ENCODE measurements at regions not wholly inside any gene's neighbourhood (a gene's known extent, or its start where the extent isn't known, plus 50 kb on each side); places are given as distances from the start of the nearest gene placed in this dataset.

DNA sequence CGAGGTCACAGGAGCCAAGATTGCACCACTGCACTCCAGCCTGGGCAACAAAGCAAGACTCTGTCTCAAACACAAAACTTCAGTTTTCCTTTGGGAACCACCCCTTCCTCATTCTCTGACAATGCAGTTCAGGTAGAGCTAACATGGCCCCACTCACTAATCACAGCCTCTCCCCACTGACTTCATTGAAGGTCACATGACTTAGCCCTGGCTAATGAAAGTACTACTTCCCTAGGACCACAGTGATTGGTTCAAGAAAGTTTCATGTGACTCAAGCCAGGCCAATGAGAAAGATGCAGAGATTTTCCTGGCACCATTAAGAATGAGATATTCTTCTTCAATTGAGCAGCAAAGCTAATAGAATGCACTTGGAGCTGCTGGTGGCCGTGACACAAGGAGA, 67.2 kb upstream of the GPBP1 start:
- Histone ChIP-seq H3K36me3 (ENCODE audit: control insufficient read depth, insufficient read depth, low read length) (no peaks in the 10 kb centered on the region), H3K4me3 (replicated peaks; ENCODE audit: low read depth, low read length) (no peak overlapping the region), H3K27me3 (replicated peaks; ENCODE audit: control insufficient read depth, insufficient read depth, low read length) (no peaks in the 10 kb centered on the region)
- TF ChIP-seq, protein P1, sequence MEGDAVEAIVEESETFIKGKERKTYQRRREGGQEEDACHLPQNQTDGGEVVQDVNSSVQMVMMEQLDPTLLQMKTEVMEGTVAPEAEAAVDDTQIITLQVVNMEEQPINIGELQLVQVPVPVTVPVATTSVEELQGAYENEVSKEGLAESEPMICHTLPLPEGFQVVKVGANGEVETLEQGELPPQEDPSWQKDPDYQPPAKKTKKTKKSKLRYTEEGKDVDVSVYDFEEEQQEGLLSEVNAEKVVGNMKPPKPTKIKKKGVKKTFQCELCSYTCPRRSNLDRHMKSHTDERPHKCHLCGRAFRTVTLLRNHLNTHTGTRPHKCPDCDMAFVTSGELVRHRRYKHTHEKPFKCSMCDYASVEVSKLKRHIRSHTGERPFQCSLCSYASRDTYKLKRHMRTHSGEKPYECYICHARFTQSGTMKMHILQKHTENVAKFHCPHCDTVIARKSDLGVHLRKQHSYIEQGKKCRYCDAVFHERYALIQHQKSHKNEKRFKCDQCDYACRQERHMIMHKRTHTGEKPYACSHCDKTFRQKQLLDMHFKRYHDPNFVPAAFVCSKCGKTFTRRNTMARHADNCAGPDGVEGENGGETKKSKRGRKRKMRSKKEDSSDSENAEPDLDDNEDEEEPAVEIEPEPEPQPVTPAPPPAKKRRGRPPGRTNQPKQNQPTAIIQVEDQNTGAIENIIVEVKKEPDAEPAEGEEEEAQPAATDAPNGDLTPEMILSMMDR (IDR thresholded peaks at IDR 0.05; ENCODE audit: insufficient read depth, low read length, poor library complexity, severe bottlenecking): no peak
- no peak for DNase-seq (ENCODE audit: extremely low read depth, insufficient read length)

DNA sequence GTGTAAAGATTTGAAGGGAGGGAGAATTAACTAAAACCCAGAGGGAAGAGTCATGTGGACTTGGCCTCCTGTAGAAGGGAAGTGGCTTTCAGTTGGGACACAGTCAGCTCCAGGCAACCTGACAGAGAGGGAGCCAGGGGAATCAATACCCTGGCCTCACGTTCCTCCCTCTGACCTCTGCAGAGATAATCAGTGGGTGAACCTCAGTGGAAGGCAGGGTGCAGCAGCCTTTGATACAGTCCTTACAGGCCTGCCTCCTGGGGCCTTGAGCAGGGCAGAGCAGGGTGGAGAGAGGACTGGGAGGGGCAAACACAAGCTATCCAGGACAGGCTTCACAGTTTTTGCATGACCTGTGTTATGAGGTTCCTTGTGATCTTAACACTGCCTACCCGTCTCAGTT, 61.9 kb upstream of the GPBP1 start:
- TF ChIP-seq, protein P1 (IDR thresholded peaks at IDR 0.05; ENCODE audit: insufficient read depth, low read length, poor library complexity, severe bottlenecking): no peak
- no peak for DNase-seq (ENCODE audit: extremely low read depth, insufficient read length)

DNA sequence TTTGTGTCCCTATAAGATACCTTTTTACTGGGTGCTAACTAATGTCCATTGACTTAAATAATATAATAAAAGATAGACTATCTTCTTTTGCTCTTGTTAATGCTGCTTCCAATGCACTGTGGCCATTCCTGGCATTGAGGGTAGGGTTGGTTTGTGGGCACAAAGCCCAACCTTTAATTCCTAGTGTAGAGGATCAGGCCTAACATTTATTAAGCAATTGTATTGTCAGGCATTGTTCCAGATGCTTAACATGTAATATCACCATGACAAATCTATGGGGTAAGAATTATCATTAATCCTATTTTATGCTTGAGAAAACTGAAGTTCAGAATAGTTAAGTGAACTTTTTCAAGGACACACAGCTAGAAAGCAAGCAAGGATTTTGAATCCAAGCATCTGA, 60.4 kb upstream of the GPBP1 start:
- DNase-seq (ENCODE audit: extremely low read depth, insufficient read length): no peak
- TF ChIP-seq, protein P1 (IDR thresholded peaks at IDR 0.05; ENCODE audit: insufficient read depth, low read length, poor library complexity, severe bottlenecking): no peak
- no peaks in the 10 kb centered on the region; the same call in 1 of the 2 replicates for H3K27me3 ChIP-seq (replicated peaks; ENCODE audit: control insufficient read depth, insufficient read depth, low read length)
- no peaks in the 10 kb centered on the region for H3K36me3 ChIP-seq (ENCODE audit: control insufficient read depth, insufficient read depth, low read length)
- no peak overlapping the region for H3K4me3 ChIP-seq (replicated peaks; ENCODE audit: low read depth, low read length)

More for the DNA sequence above, 61.9 kb upstream of the GPBP1 start:
- Histone ChIP-seq H3K4me3 (replicated peaks; ENCODE audit: low read depth, low read length) (no peak overlapping the region), H3K27me3 (replicated peaks; ENCODE audit: control insufficient read depth, insufficient read depth, low read length) (no peaks in the 10 kb centered on the region; the same call in 1 of the 2 replicates), H3K36me3 (ENCODE audit: control insufficient read depth, insufficient read depth, low read length) (no peaks in the 10 kb centered on the region)

DNA sequence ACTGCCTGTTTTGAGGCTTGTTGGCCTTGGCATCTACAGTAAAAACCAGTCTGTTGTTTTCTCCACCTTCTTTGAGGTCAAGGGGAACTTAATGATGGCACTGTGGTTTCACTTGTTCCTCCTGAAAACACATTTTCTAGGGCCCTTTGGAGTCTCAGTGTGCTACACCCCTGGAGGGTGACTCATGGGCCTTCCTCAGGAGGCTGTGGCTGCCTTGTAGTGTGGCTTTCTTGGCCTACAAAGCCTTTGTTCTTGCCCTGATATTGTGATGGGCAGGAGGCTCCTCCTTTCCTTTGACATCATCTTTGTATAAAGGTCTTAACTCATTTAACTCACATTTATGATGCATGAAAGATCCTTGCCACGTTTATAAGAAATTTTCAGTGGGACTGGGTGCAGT, 56.3 kb upstream of the GPBP1 start:
- H3K4me3 ChIP-seq (replicated peaks; ENCODE audit: low read depth, low read length): no peak overlapping the region
- H3K27me3 ChIP-seq (replicated peaks; ENCODE audit: control insufficient read depth, insufficient read depth, low read length): no peaks in the 10 kb centered on the region
- DNase-seq (ENCODE audit: extremely low read depth, insufficient read length): no peak
- TF ChIP-seq, protein P1 (IDR thresholded peaks at IDR 0.05; ENCODE audit: insufficient read depth, low read length, poor library complexity, severe bottlenecking): no peak
- no peaks in the 10 kb centered on the region for H3K36me3 ChIP-seq (ENCODE audit: control insufficient read depth, insufficient read depth, low read length)

DNA sequence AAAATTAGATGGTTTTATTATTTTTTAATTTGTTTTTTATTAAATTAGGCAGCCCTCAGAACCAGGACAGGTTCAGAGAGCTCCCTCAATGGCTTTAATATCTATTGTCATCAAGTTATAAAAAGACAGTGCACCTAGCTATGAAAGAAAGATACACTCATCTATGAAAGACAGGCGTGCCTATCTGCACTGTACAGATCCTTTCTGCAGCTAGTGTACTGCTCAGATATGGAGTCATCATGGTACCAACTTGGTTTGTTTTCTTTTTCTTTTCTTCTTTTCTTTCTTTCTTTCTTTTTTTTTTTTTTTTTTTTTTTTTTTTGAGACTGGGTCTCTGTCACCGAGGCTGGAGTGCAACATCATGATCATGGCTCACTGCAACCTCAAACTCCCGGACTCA, 54.8 kb upstream of the GPBP1 start:
- H3K36me3 ChIP-seq (ENCODE audit: control insufficient read depth, insufficient read depth, low read length): no peaks in the 10 kb centered on the region
- TF ChIP-seq, protein P1 (IDR thresholded peaks at IDR 0.05; ENCODE audit: insufficient read depth, low read length, poor library complexity, severe bottlenecking): no peak
- H3K27me3 ChIP-seq (replicated peaks; ENCODE audit: control insufficient read depth, insufficient read depth, low read length): no peaks in the 10 kb centered on the region
- no peak for DNase-seq (ENCODE audit: extremely low read depth, insufficient read length)
- no peak overlapping the region for H3K4me3 ChIP-seq (replicated peaks; ENCODE audit: low read depth, low read length)

DNA sequence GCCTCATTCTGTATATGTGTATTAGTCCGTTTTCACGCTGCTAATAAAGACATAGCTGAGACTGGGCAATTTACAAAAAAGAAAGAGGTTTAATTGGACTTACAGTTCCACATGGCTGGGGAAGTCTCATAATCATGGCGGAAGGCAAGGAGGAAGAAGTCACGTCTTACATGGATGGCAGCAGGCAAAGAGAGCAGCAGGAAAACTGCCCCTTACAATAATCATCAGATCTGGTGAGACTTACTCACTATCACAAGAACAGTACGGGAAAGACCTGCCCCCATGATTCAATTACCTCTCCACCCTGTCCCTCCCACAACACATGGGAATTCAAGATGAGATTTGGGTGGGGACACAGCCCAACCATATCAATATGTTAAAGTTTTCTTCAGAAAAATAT, 49.8 kb upstream of the GPBP1 start:
- no peak for DNase-seq (ENCODE audit: extremely low read depth, insufficient read length)
- no peaks in the 10 kb centered on the region for H3K27me3 ChIP-seq (replicated peaks; ENCODE audit: control insufficient read depth, insufficient read depth, low read length)
- TF ChIP-seq, protein P1 (IDR thresholded peaks at IDR 0.05; ENCODE audit: insufficient read depth, low read length, poor library complexity, severe bottlenecking): no peak
- H3K4me3 ChIP-seq (replicated peaks; ENCODE audit: low read depth, low read length): no peak overlapping the region
- no peaks in the 10 kb centered on the region for H3K36me3 ChIP-seq (ENCODE audit: control insufficient read depth, insufficient read depth, low read length)
